Body of pancreas (tissue), 4 donors: ENCODE measurements at regions not wholly inside any gene's neighbourhood (a gene's known extent, or its start where the extent isn't known, plus 50 kb on each side); places are given as distances from the start of the nearest gene placed in this dataset.

ENCODE experiments used
- ATAC-seq: fragments of 150-250 bp; one replicate; pipeline ENCODE4 v1.9.1; 2016
- DNase-seq, 4 donors: peaks; one replicate each; pipeline ENCODE4 v3.0.0-alpha.2; 2019
- H3K27ac ChIP-seq, 4 donors: fragments of 200-600 bp; sonication (generic); 1 replicate in 3 of 4; 2 replicates in 1 of 4; pipeline versions ENCODE4 v1.5.1 to v1.6.1; 2016 to 2019; ENCODE audit warnings: mild to moderate bottlenecking in 1 of 4, mixed read lengths in 1 of 4, moderate library complexity in 1 of 4
- H3K27me3 ChIP-seq, 2 donors: fragments of 200-600 bp; sonication (generic); one replicate each; pipeline ENCODE4 v1.6.0; 2016; ENCODE audit warnings: mild to moderate bottlenecking in 1 of 2
- H3K36me3 ChIP-seq, 2 donors: fragments of 200-600 bp; sonication (generic); replicated peaks in 1 of 2; 2 replicates each; pipeline ENCODE4 v1.5.1; 2016; ENCODE audit warnings: low read depth in 2 of 2; ENCODE audit not compliant: insufficient read depth in 1 of 2
- H3K4me1 ChIP-seq: fragments of 200-600 bp; sonication (generic); one replicate; pipeline ENCODE4 v1.6.0; 2016
- H3K4me3 ChIP-seq, 2 donors: fragments of 200-600 bp; sonication (generic); 1 replicate in 1 of 2; 2 replicates in 1 of 2; pipeline ENCODE4 v1.5.1; 2016 to 2019
- H3K9me3 ChIP-seq, 3 donors: fragments of 200-600 bp; sonication (generic); 1 replicate in 2 of 3; 2 replicates in 1 of 3; pipeline ENCODE4 v1.5.1; 2016
- CTCF ChIP-seq, 7 experiments: fragments of 450-650 bp in 4 of 7; fragments of 200-600 bp in 3 of 7; sonication (generic) in 3 of 7; IDR thresholded peaks; one replicate each; pipeline ENCODE4 v1.5.1; 2016 to 2019; ENCODE audit warnings: antibody characterized with exemption in 7 of 7
- POLR2A ChIP-seq, 3 donors: fragments of 450-650 bp; IDR thresholded peaks; one replicate each; pipeline ENCODE4 v1.6.1; 2016; ENCODE audit warnings: antibody characterized with exemption in 3 of 3, mild to moderate bottlenecking in 2 of 3
- WGBS, 2 donors: methylation state at CpG; one replicate each; pipeline ENCODE4 v1.1.5; 2017; 5-methylcytosine and 5-hydroxymethylcytosine counted together
- intact Hi-C: fragments of 100-400 bp; cut with DNase I; formaldehyde crosslinking; loops from one replicate; pipeline ENCODE4 v1.15.1; 2023

DNA sequence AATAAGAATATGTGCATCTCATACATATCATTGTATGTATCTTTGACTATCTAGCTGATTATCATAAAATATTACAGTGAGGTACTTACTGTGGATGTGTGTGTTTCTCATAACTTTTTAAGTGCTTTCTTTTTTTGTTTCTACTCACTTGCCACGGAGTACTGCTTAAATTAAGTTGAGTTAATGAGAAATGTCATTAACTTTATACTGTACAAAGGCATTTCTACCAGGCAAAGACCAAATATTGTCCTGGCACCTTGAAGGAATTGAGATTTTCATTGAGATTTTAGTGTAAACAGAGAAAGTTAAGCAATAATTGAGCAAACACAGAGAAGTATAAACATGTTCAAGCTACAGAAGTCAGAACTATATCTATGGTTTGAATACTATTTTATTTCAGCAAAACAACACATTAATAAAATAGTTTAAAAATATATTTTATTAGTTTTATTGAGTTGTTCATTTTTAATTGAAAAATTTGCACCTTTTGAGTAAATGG lies 1750.0 kb downstream of the PCDH7 start:
- DNase-seq (no peak), ATAC-seq (peak; percentile 33)
- H3K9me3 ChIP-seq: no peaks in the 10 kb centered on the region
- H3K4me1 ChIP-seq: no peaks in the 10 kb centered on the region
- no peak overlapping the region for H3K27ac ChIP-seq
- 9% methylated on average over 1 of the region's 1 CpG for WGBS, 2 donors
- intact Hi-C loops: no loop called here
- no peaks in the 10 kb centered on the region for H3K36me3 ChIP-seq
- no peaks in the 10 kb centered on the region for H3K27me3 ChIP-seq
- TF ChIP-seq POLR2A (IDR thresholded peaks at IDR 0.05) (no peak), CTCF (IDR thresholded peaks at IDR 0.05) (no peak)
- no peak overlapping the region for H3K4me3 ChIP-seq

GRCh38 chr4:32472918-32473317 lies 1752.7 kb downstream of the PCDH7 start:
- ATAC-seq (no peak), DNase-seq (no peak)
- H3K4me1 ChIP-seq: no peaks in the 10 kb centered on the region
- TF ChIP-seq POLR2A (IDR thresholded peaks at IDR 0.05) (no peak), CTCF (IDR thresholded peaks at IDR 0.05) (no peak)
- H3K9me3 ChIP-seq: no peaks in the 10 kb centered on the region
- intact Hi-C loops: no loop called here
- no peak overlapping the region for H3K27ac ChIP-seq
- WGBS, 2 donors: 64 to 77% methylated on average over 2 of the region's 2 CpGs
- no peaks in the 10 kb centered on the region for H3K27me3 ChIP-seq
- H3K36me3 ChIP-seq: no peaks in the 10 kb centered on the region
- no peak overlapping the region for H3K4me3 ChIP-seq

- DNase-seq (no peak), ATAC-seq (no peak)
- TF ChIP-seq CTCF (IDR thresholded peaks at IDR 0.05) (no peak), POLR2A (IDR thresholded peaks at IDR 0.05) (no peak)
- WGBS, 2 donors: 51 to 54% methylated on average over 7 of the region's 7 CpGs
- Histone ChIP-seq H3K27me3 (no peaks in the 10 kb centered on the region), H3K4me1 (no peaks in the 10 kb centered on the region), H3K36me3 (no peaks in the 10 kb centered on the region), H3K9me3 (no peaks in the 10 kb centered on the region), H3K4me3 (no peak overlapping the region), H3K27ac (no peak overlapping the region)
- intact Hi-C loops: no loop called here
Observed at GRCh38 chr4:32475710-32476109, 1755.5 kb downstream of the PCDH7 start.

DNA sequence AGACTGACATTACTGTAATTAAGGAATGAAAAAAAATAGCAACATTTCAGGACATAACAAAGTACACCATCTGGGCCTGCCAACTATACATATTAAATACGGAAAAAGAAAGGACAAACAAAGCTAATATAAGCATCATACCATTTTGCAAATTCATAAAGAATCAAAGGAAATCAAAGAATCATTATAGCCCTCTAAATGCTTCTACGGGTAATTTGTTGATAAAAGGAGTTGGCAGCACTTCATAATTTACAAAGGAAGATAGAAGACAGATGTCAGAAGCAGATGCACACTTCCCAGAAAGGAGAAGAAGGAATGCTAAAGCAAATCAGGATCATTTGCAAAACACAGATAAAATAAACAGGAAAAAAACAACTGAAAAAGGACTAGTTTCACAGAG lies 1757.3 kb downstream of the PCDH7 start:
- Histone ChIP-seq H3K9me3 (no peaks in the 10 kb centered on the region), H3K27ac (no peak overlapping the region), H3K4me3 (no peak overlapping the region), H3K4me1 (no peaks in the 10 kb centered on the region), H3K36me3 (no peaks in the 10 kb centered on the region), H3K27me3 (no peaks in the 10 kb centered on the region)
- no peak for ATAC-seq
- intact Hi-C loops: no loop called here
- TF ChIP-seq CTCF (IDR thresholded peaks at IDR 0.05) (no peak), POLR2A (IDR thresholded peaks at IDR 0.05) (no peak)
- WGBS, 2 donors: 15 to 21% methylated on average over 2 of the region's 2 CpGs
- no peak for DNase-seq

DNA sequence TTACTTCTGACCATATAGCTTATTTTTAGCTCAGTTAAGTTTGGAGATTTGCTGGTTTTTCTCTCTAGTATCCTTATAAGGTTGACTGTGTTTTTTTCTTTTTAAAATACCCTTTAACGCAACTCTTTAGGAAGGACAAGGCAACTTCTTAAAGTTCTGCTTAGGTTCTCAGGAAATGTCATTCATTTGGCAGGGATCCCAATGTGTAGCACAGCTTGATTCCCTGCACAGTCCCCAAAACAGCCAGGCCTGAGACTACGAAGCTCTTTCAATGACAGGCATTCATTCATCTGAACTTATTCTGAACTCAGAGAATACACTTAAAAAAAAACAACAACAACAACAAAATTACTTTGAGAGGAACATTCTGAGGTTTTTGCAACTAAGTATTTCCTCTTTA lies 1765.8 kb downstream of the PCDH7 start:
- whole genome bisulfite sequencing, 2 donors: 8 to 21% methylated on average over 2 of the region's 2 CpGs
- no peak overlapping the region for H3K4me3 ChIP-seq
- no peak for DNase-seq
- TF ChIP-seq POLR2A (IDR thresholded peaks at IDR 0.05): no peak
- no peak for TF ChIP-seq CTCF (IDR thresholded peaks at IDR 0.05)
- no peaks in the 10 kb centered on the region for H3K9me3 ChIP-seq
- H3K36me3 ChIP-seq: no peaks in the 10 kb centered on the region
- no peaks in the 10 kb centered on the region for H3K4me1 ChIP-seq
- ATAC-seq: no peak
- no peak overlapping the region for H3K27ac ChIP-seq
- no peaks in the 10 kb centered on the region for H3K27me3 ChIP-seq
- intact Hi-C loops: no loop called here
